Neutrophil (primary cell): ENCODE measurements at regions not wholly inside any gene's neighbourhood (a gene's known extent, or its start where the extent isn't known, plus 50 kb on each side); places are given as distances from the start of the nearest gene placed in this dataset.

Experiments used
- H3K27ac ChIP-seq: fragments of 200-600 bp; sonication (generic); 2 replicates; pipeline ENCODE4 v1.5.1; 2016; ENCODE audit warnings: mild to moderate bottlenecking, moderate library complexity
- H3K27me3 ChIP-seq: fragments of 200-600 bp; sonication (generic); 2 replicates; pipeline ENCODE4 v1.6.0; 2016; ENCODE audit warnings: mild to moderate bottlenecking
- H3K36me3 ChIP-seq: fragments of 200-600 bp; sonication (generic); 2 replicates; pipeline ENCODE4 v1.5.1; 2017
- H3K4me1 ChIP-seq, 2 experiments: fragments of 200-600 bp in 1 of 2; sonication (generic) in 1 of 2; 1 replicate in 1 of 2; 2 replicates in 1 of 2; pipeline versions ENCODE4 v1.5.1 to v1.6.1; 2013 to 2016; ENCODE audit warnings: low read depth in 1 of 2, low read length in 1 of 2, mild to moderate bottlenecking in 1 of 2, moderate library complexity in 1 of 2; ENCODE audit not compliant: control insufficient read depth in 1 of 2, insufficient read depth in 1 of 2
- H3K4me3 ChIP-seq, 2 experiments: fragments of 200-600 bp in 1 of 2; sonication (generic) in 1 of 2; 1 replicate in 1 of 2; 2 replicates in 1 of 2; pipeline ENCODE4 v1.5.1; 2013 to 2016; ENCODE audit warnings: low read depth in 1 of 2, low read length in 1 of 2, mild to moderate bottlenecking in 1 of 2, moderate library complexity in 1 of 2
- H3K9me3 ChIP-seq: fragments of 200-600 bp; sonication (generic); 2 replicates; pipeline ENCODE4 v1.5.1; 2016
- TF ChIP-seq, protein P1 (sequence below): fragments of 200-600 bp; sonication (generic); IDR thresholded peaks from 2 replicates; pipeline ENCODE4 v1.5.1; 2016; ENCODE audit warnings: antibody characterized with exemption

DNA sequence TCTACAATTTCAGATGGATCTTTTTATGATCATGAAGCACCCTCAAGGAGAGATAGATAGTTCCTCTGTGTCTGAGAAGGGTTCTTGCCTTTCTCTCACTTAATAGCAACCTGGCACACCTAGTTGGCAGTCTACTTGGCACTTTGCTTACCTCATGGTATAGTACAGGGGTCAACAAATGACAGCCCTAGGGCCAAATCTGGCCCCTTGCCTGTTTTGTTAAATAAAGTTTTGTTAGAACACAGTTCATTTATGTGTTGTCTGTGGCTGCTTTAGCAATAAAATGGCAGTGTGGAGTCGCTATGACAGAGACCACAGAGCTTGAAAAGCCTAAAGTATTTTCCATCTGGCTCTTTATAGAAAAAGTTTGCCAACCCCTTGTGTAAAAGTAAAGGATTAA is 119.3 kb upstream of the CPEB4 start:
- no peak overlapping the region for H3K4me3 ChIP-seq
- TF ChIP-seq, protein P1, sequence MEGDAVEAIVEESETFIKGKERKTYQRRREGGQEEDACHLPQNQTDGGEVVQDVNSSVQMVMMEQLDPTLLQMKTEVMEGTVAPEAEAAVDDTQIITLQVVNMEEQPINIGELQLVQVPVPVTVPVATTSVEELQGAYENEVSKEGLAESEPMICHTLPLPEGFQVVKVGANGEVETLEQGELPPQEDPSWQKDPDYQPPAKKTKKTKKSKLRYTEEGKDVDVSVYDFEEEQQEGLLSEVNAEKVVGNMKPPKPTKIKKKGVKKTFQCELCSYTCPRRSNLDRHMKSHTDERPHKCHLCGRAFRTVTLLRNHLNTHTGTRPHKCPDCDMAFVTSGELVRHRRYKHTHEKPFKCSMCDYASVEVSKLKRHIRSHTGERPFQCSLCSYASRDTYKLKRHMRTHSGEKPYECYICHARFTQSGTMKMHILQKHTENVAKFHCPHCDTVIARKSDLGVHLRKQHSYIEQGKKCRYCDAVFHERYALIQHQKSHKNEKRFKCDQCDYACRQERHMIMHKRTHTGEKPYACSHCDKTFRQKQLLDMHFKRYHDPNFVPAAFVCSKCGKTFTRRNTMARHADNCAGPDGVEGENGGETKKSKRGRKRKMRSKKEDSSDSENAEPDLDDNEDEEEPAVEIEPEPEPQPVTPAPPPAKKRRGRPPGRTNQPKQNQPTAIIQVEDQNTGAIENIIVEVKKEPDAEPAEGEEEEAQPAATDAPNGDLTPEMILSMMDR = no peak
- peaks cover 29 to 57% of the 10 kb centered on the region in 2 experiments for H3K4me1 ChIP-seq
- H3K9me3 ChIP-seq = no peaks in the 10 kb centered on the region
- H3K36me3 ChIP-seq = no peaks in the 10 kb centered on the region
- no peak overlapping the region for H3K27ac ChIP-seq
- H3K27me3 ChIP-seq = no peaks in the 10 kb centered on the region

DNA sequence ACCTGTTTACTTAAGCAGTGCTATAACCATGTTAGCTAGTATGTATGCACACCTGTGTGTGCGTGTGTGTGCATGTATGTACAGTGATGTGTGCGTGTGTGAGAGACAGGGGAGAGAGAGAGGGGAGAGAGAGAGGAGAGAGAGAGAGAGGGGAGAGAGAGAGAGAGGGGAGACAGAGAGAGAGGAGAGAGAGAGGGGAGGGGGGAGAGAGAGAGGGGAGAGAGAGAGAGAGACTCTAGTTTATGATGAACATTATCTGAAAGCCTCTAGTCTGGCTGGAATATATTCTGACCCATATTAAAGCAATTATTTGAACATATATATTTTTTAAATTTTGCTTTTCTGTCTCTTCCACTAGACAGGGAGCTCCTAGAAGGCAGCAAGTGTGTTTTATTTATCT is 117.5 kb upstream of the CPEB4 start:
- no peaks in the 10 kb centered on the region for H3K9me3 ChIP-seq
- no peaks in the 10 kb centered on the region for H3K36me3 ChIP-seq
- no peaks in the 10 kb centered on the region for H3K27me3 ChIP-seq
- H3K4me1 ChIP-seq = peaks cover 47 to 75% of the 10 kb centered on the region in 2 experiments
- no peak overlapping the region for H3K4me3 ChIP-seq
- H3K27ac ChIP-seq = peak overlapping the region; percentile 98
- TF ChIP-seq, protein P1 = no peak

DNA sequence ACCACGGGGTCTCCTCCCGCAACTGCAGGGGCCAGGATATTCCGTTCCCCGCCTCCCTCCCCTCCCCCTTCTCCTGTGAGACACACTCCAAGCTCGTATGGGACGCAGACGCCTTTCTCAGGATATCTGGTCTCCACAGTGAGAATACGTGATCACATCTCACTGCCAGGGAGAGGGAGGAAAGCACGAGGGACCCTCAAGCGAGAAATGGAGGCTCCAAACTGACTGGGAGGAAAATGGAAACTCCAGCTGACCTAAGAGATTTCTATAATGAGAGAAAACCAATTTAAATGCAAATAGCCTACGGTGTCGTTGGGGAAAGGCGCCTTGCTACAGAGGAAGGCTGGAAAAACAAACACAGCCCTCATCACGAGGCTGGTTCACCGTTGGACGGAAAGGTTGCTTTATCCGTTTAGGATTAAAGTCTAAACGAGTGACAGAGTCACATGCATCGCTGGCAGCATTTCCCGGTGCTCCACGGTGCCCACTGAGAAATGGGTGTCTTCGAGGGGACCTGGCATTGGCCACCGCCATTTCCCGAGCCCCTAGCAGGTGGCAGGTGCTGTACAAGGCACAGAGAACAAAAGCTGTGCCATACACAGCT is 116.9 kb upstream of the CPEB4 start:
- H3K4me1 ChIP-seq = peaks cover 53 to 80% of the 10 kb centered on the region in 2 experiments
- H3K27me3 ChIP-seq = no peaks in the 10 kb centered on the region
- no peaks in the 10 kb centered on the region for H3K36me3 ChIP-seq
- no peak overlapping the region for H3K4me3 ChIP-seq
- H3K27ac ChIP-seq = peak overlapping the region; percentile 98
- no peaks in the 10 kb centered on the region for H3K9me3 ChIP-seq
- TF ChIP-seq, protein P1 = no peak

DNA sequence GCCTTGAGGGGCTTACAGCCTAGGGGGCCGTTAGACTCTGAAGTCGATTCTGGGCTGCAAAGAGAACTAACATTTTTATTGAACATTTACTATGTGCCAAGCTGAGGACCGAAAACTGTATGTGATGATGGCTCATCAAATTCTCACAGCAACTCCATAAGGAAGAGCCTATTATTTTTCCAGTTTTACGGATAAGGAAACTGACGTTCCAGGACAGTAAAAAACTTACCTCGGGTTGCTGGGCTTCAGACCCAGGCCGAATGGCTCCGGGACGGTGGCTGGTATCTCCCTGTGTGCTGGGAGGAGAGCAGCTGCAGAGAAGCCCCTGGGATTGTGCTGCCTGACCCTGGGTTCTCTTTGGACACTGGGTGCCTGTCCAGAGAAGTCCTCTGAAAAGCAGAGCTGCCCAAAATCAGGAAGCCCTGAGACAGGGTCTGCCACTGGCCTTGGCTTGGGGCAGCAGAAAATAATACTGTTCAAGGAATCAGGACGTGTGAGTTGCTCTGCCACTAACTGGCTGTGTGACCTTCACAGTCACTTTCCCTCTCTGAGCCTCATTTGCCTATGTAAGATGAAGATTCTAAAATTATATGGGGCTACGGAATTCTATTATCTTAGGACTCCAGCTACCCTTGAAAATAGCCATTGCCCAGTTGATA is 116.3 kb upstream of the CPEB4 start:
- Histone ChIP-seq H3K36me3 (no peaks in the 10 kb centered on the region), H3K4me3 (peak overlapping the region in 1 of 2 experiments; percentile 32), H3K27me3 (no peaks in the 10 kb centered on the region), H3K9me3 (no peaks in the 10 kb centered on the region), H3K4me1 (peaks cover 59 to 80% of the 10 kb centered on the region in 2 experiments), H3K27ac (peak overlapping the region; percentile 98)
- TF ChIP-seq, protein P1 = no peak

DNA sequence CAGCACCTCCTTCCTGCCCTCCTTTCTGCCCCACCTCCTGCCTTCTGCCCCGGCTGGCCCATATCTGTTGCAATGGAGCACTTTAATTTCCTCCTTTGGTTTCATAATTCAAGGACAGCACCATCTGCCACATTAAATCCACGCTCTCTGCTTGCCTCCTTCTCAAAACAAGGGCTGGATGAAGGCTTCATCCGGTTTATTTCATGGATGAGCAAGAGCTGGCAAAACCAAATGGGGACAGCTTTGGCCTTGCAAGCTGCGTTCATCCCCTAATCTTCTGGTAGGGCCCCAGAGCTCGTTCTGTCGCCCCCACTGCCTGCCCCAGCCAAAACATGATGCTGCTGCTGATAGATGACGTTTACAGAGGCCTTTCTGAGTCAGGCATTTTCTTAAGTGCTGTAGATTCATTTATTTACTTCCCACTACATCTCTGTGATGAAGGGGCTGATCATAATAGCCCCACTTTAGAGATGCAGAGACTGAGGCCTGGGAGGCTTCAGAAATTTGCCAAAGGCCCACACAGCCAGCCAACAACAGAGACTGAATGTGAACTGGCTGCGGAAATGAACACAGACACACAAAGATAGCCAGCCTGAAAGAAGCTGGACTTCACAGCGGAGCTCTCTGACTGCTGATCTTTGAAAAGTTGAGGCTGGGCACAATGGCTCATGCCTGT is 115.6 kb upstream of the CPEB4 start:
- Histone ChIP-seq H3K36me3 (no peaks in the 10 kb centered on the region), H3K9me3 (no peaks in the 10 kb centered on the region), H3K4me1 (peaks cover 66 to 83% of the 10 kb centered on the region in 2 experiments), H3K4me3 (peak overlapping the region in 1 of 2 experiments; percentile 32), H3K27ac (peak overlapping the region; percentile 98), H3K27me3 (no peaks in the 10 kb centered on the region)
- TF ChIP-seq, protein P1 = no peak
